ENCODE measurements at regions not wholly inside any gene's neighbourhood (a gene's known extent, or its start where the extent isn't known, plus 50 kb on each side); places are given as distances from the start of the nearest gene placed in this dataset.

DNA sequence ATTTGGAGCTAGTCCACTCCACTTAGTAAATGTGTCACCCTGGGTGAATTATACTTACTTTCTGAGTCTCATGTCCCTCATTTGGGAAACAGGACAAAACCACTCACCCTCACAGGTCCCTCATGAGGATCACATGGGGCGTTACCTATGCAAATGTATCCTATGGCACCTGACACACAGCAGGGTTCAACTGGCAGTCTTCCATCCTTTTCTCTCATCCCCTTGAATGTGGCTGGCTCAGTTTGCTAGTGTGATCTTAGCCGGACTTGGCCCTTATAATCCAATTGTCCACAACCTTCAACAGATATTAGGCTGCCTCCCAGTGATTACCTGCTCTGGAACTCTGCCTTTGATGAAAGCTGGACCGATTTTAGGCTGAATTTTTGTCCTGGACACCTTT, 308.8 kb downstream of the MAP2K6 start:
- WGBS, result 87% methylated on average over 3 of the region's 3 CpGs
- no peaks in the 10 kb centered on the region for H3K4me1 ChIP-seq
- TF ChIP-seq POLR2A (IDR thresholded peaks at IDR 0.05) (no peak), EP300 (IDR thresholded peaks at IDR 0.05) (no peak), POLR2AphosphoS5 (IDR thresholded peaks at IDR 0.05) (no peak)
- TF ChIP-seq, protein P1, sequence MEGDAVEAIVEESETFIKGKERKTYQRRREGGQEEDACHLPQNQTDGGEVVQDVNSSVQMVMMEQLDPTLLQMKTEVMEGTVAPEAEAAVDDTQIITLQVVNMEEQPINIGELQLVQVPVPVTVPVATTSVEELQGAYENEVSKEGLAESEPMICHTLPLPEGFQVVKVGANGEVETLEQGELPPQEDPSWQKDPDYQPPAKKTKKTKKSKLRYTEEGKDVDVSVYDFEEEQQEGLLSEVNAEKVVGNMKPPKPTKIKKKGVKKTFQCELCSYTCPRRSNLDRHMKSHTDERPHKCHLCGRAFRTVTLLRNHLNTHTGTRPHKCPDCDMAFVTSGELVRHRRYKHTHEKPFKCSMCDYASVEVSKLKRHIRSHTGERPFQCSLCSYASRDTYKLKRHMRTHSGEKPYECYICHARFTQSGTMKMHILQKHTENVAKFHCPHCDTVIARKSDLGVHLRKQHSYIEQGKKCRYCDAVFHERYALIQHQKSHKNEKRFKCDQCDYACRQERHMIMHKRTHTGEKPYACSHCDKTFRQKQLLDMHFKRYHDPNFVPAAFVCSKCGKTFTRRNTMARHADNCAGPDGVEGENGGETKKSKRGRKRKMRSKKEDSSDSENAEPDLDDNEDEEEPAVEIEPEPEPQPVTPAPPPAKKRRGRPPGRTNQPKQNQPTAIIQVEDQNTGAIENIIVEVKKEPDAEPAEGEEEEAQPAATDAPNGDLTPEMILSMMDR (IDR thresholded peaks at IDR 0.05), result no peak
- no peaks in the 10 kb centered on the region for H3K36me3 ChIP-seq
- H3K27me3 ChIP-seq, result no peaks in the 10 kb centered on the region
- no peak overlapping the region for H3K4me3 ChIP-seq
- no peak for DNase-seq (ENCODE audit: low spot score in 2 of 2)
- H3K9me3 ChIP-seq, result no peaks in the 10 kb centered on the region
- H3K27ac ChIP-seq, result no peak overlapping the region

DNA sequence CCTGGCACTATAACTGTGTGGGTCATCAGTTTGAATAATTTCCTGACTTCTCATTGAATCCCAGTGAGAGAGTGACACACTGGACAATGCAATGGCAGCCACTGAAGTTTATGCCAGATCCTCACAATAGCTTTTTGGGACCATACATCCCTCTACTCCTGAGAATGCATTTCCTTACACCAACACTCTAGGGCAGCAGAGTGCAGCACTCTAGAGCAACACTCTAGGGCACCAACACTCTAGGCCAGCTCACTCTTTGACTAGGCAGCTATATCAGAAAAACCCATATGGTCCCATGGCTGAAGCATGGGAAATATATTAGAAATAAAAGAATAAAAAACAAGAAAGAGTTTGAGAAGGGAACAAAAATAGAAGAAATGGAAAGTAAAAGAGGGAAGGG, 309.2 kb downstream of the MAP2K6 start:
- H3K27me3 ChIP-seq, result no peaks in the 10 kb centered on the region
- H3K36me3 ChIP-seq, result no peaks in the 10 kb centered on the region
- no peak overlapping the region for H3K4me3 ChIP-seq
- H3K27ac ChIP-seq, result no peak overlapping the region
- no peaks in the 10 kb centered on the region for H3K4me1 ChIP-seq
- no peak for TF ChIP-seq EP300 (IDR thresholded peaks at IDR 0.05)
- TF ChIP-seq POLR2AphosphoS5 (IDR thresholded peaks at IDR 0.05), result no peak
- TF ChIP-seq, protein P1 (IDR thresholded peaks at IDR 0.05), result no peak
- no peak for TF ChIP-seq POLR2A (IDR thresholded peaks at IDR 0.05)
- no peaks in the 10 kb centered on the region for H3K9me3 ChIP-seq
- no peak for DNase-seq (ENCODE audit: low spot score in 2 of 2)

DNA sequence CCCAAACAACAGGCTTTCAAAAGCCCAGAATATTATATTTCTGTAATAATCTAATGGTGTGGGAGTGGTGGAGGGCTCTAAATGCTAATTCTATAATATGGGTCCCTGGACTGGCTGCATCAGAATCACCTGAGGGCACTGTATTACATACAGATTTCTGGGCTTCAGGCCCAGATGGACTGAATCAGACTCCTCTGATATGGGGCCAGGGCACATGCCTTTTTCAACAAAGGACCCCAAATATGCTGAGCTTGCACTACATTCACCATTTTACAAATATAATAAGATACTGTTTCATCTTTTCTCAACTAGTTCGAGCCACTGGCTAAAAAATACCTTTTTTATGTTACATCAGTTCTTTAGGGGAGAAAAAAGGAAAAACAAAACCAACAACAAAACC, 309.7 kb downstream of the MAP2K6 start:
- H3K27me3 ChIP-seq, result no peaks in the 10 kb centered on the region
- H3K27ac ChIP-seq, result no peak overlapping the region
- TF ChIP-seq EP300 (IDR thresholded peaks at IDR 0.05) (no peak), POLR2AphosphoS5 (IDR thresholded peaks at IDR 0.05) (no peak), POLR2A (IDR thresholded peaks at IDR 0.05) (no peak)
- TF ChIP-seq, protein P1 (IDR thresholded peaks at IDR 0.05), result no peak
- no peaks in the 10 kb centered on the region for H3K9me3 ChIP-seq
- no peaks in the 10 kb centered on the region for H3K36me3 ChIP-seq
- no peak overlapping the region for H3K4me3 ChIP-seq
- no peak for DNase-seq (ENCODE audit: low spot score in 2 of 2)
- 74% methylated on average over 1 of the region's 1 CpG for WGBS
- H3K4me1 ChIP-seq, result no peaks in the 10 kb centered on the region

GRCh38 chr17:69725146-69725545, 310.6 kb downstream of the MAP2K6 start:
- H3K36me3 ChIP-seq, result no peaks in the 10 kb centered on the region
- H3K27ac ChIP-seq, result no peak overlapping the region
- peak in 2 of 3 donors; percentile 35 to 67 for TF ChIP-seq POLR2AphosphoS5 (IDR thresholded peaks at IDR 0.05)
- TF ChIP-seq, protein P1 (IDR thresholded peaks at IDR 0.05), result no peak
- peaks cover 4% of the 10 kb centered on the region for H3K4me1 ChIP-seq
- no peak overlapping the region for H3K4me3 ChIP-seq
- H3K9me3 ChIP-seq, result no peaks in the 10 kb centered on the region
- 52% methylated on average over 3 of the region's 3 CpGs for WGBS
- no peaks in the 10 kb centered on the region for H3K27me3 ChIP-seq
- DNase-seq (ENCODE audit: low spot score in 2 of 2), result no peak

- Histone ChIP-seq H3K4me1 (peaks cover 18% of the 10 kb centered on the region), H3K27ac (no peak overlapping the region), H3K9me3 (no peaks in the 10 kb centered on the region), H3K27me3 (no peaks in the 10 kb centered on the region), H3K4me3 (no peak overlapping the region), H3K36me3 (no peaks in the 10 kb centered on the region)
- no peak for TF ChIP-seq POLR2A (IDR thresholded peaks at IDR 0.05)
- TF ChIP-seq, protein P1 (IDR thresholded peaks at IDR 0.05), result no peak
- TF ChIP-seq EP300 (IDR thresholded peaks at IDR 0.05), result no peak
- no peak for TF ChIP-seq POLR2AphosphoS5 (IDR thresholded peaks at IDR 0.05)
- 65% methylated on average over 2 of the region's 2 CpGs for WGBS
- no peak for DNase-seq (ENCODE audit: low spot score in 2 of 2)
Observed at GRCh38 chr17:69728816-69729215, 314.3 kb downstream of the MAP2K6 start.

Measured in suprapubic skin (tissue), 4 donors.